ENCODE measurements at regions not wholly inside any gene's neighbourhood (a gene's known extent, or its start where the extent isn't known, plus 50 kb on each side); places are given as distances from the start of the nearest gene placed in this dataset.

DNA sequence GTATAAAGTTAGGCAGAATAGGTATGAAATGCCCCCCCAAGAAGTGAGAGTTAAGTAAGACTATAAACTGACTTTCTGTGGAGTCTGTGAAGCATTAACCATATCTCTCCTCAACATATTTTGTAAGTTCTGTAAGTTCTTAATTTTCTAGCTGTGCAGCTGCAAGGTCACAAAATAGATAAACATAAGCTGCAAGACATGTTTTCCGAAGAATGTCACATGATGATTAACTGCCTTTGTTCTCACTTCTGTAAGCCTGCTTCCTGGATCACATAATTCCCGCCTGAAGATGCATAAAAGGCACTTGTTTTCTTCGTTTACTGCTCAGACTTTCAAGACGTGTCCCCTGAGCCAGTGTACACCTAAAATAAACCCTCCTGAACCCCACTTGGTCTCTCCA lies 292.9 kb upstream of the AMELY start:
- TF ChIP-seq, protein P1, sequence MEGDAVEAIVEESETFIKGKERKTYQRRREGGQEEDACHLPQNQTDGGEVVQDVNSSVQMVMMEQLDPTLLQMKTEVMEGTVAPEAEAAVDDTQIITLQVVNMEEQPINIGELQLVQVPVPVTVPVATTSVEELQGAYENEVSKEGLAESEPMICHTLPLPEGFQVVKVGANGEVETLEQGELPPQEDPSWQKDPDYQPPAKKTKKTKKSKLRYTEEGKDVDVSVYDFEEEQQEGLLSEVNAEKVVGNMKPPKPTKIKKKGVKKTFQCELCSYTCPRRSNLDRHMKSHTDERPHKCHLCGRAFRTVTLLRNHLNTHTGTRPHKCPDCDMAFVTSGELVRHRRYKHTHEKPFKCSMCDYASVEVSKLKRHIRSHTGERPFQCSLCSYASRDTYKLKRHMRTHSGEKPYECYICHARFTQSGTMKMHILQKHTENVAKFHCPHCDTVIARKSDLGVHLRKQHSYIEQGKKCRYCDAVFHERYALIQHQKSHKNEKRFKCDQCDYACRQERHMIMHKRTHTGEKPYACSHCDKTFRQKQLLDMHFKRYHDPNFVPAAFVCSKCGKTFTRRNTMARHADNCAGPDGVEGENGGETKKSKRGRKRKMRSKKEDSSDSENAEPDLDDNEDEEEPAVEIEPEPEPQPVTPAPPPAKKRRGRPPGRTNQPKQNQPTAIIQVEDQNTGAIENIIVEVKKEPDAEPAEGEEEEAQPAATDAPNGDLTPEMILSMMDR (IDR thresholded peaks at IDR 0.05): no peak
- TF ChIP-seq POLR2AphosphoS5 (IDR thresholded peaks at IDR 0.05): no peak
- TF ChIP-seq POLR2A (IDR thresholded peaks at IDR 0.05): no peak

Data from breast epithelium (tissue), 3 donors.